ENCODE measurements at regions not wholly inside any gene's neighbourhood (a gene's known extent, or its start where the extent isn't known, plus 50 kb on each side); places are given as distances from the start of the nearest gene placed in this dataset.
A peak's percentile ranks its signal among the peaks of the same experiment; 100 is the strongest.

DNA sequence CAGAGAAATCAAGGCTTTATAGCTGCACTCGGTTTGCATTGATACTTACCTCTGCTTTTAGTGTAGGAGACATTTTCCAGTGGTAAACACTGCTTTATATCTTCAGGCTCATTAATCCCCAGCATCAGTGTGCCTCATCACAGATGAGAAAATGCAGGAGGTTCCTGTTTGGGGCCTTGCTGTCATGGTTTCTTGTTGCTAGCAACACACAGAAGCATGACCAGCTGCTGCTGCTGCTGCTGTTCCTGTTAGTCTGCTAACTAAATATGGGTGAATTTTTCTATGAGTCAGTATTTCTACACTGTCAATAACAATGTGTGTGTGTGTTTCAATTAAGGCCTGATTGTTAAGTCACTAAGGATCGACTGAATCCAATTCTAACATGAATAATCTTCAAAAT, 85.8 kb upstream of the RGS1 start:
- Histone ChIP-seq H3K36me3 (ENCODE audit: control insufficient read depth in 2 of 4, insufficient read depth in 4 of 4, low read length in 3 of 4) (no peaks in the 10 kb centered on the region), H3K4me2 (ENCODE audit: insufficient read depth in 1 of 2, low read depth in 2 of 2, low read length in 2 of 2) (no peak overlapping the region), H3K79me1 (ENCODE audit: low read depth, low read length) (no peaks in the 10 kb centered on the region), H3K23me2 (ENCODE audit: low read depth, low read length) (no peaks in the 10 kb centered on the region), H2AFZ (ENCODE audit: low read length) (0 out of 2 replicates have a peak overlapping the region, but pooled peaks have one; percentile 64), H3K23ac (ENCODE audit: insufficient read length) (no peak overlapping the region), H2AK5ac (ENCODE audit: low read depth, low read length) (no peak overlapping the region), H3K4ac (replicated peaks; ENCODE audit: insufficient read length, low read depth, low read length) (no peak overlapping the region), H3K56ac (replicated peaks; ENCODE audit: insufficient read length, low read depth, low read length) (no peak overlapping the region), H4K5ac (ENCODE audit: insufficient read length, low read depth, low read length) (no peak overlapping the region), H3K18ac (ENCODE audit: extremely low read depth, low read length) (no peak overlapping the region), H2BK5ac (ENCODE audit: low read depth, low read length) (no peak overlapping the region), H3K4me1 (replicated peaks in 1 of 4; ENCODE audit: control insufficient read depth in 3 of 4, insufficient read depth in 4 of 4, low read length in 3 of 4) (no peaks in the 10 kb centered on the region), H4K8ac (ENCODE audit: extremely low read depth, insufficient read depth, low read length) (no peak overlapping the region), H4K20me1 (replicated peaks in 1 of 2; ENCODE audit: control insufficient read depth in 1 of 2, insufficient read depth in 2 of 2, low read length in 2 of 2) (no peaks in the 10 kb centered on the region), H3K27ac (ENCODE audit: low read depth, low read length) (no peak overlapping the region), H4K91ac (replicated peaks; ENCODE audit: insufficient read length, low read length) (no peak overlapping the region), H2BK12ac (ENCODE audit: low read depth, low read length) (no peak overlapping the region), H3K9me3 (ENCODE audit: insufficient read depth in 2 of 2, low read depth in 1 of 2, low read length in 1 of 2) (no peaks in the 10 kb centered on the region), H3K79me2 (ENCODE audit: control insufficient read depth in 1 of 2, insufficient read depth in 2 of 2, low read length in 2 of 2) (no peaks in the 10 kb centered on the region), H3K14ac (ENCODE audit: insufficient read length) (no peak overlapping the region), H2BK120ac (replicated peaks; ENCODE audit: low read depth, low read length) (no peak overlapping the region), H2BK20ac (ENCODE audit: low read length) (no peak overlapping the region), H3K27me3 (replicated peaks in 1 of 4; ENCODE audit: control insufficient read depth in 3 of 4, extremely low read depth in 1 of 4, insufficient read depth in 3 of 4, low read length in 3 of 4) (no peaks in the 10 kb centered on the region), H3K9ac (replicated peaks in 1 of 4; ENCODE audit: extremely low read depth in 1 of 4, low read depth in 3 of 4, low read length in 3 of 4) (no peak overlapping the region), H3K4me3 (ENCODE audit: extremely low read depth in 1 of 4, insufficient read depth in 2 of 4, low read depth in 3 of 4, low read length in 4 of 4) (no peak overlapping the region), H2BK15ac (ENCODE audit: low read length) (no peak overlapping the region)
- 91% methylated on average over 2 of the region's 2 CpGs; no CpG with 5 or more reads in 1 of the 2 experiments for WGBS, 2 experiments (ENCODE audit: extremely low coverage in 1 of 2, insufficient coverage in 1 of 2, insufficient read length in 1 of 2, insufficient replicate concordance in 2 of 2, low coverage in 1 of 2, low lambda C conversion rate in 2 of 2, missing lambda C conversion rate in 1 of 2)
- POLR2A ChIA-PET (ENCODE audit: partially characterized antibody): interaction anchor here (0.6 kb wide), 1 partner anchor 9 kb away, joined by 4 read pairs; no protein-coding TSS in a partner anchor
- DNase-seq (ENCODE audit: low read depth in 1 of 2, low spot score in 2 of 2): no peak
- CTCF ChIA-PET (ENCODE audit: partially characterized antibody): interaction anchor here (1.1 to 1.5 kb wide), 3 partner anchors 9 to 63 kb away, joined by 3 read pairs; no protein-coding TSS in a partner anchor
- no peak for FAIRE-seq
- TF ChIP-seq BCL11A (IDR thresholded peaks at IDR 0.05; ENCODE audit: low read depth in 2 of 2, low read length in 2 of 2) (no peak), CHD1 (IDR thresholded peaks at IDR 0.05; ENCODE audit: low read depth, low read length) (no peak)

Data from H1 (cell line).